GM18499 (cell line): ENCODE measurements at regions not wholly inside any gene's neighbourhood (a gene's known extent, or its start where the extent isn't known, plus 50 kb on each side); places are given as distances from the start of the nearest gene placed in this dataset.
"Not testable (repeated sequence)": the region's sequence is repeated elsewhere in the genome, so short reads cannot be mapped to it uniquely, and the experiment has no call there.

Experiments
- ATAC-seq: cut with Tn5 transposase; IDR thresholded peaks from one replicate; pipeline ENCODE4 v1.9.1; 2021; ENCODE audit warnings: moderate number of reproducible peaks; ENCODE audit not compliant: insufficient read depth, unreplicated experiment

DNA sequence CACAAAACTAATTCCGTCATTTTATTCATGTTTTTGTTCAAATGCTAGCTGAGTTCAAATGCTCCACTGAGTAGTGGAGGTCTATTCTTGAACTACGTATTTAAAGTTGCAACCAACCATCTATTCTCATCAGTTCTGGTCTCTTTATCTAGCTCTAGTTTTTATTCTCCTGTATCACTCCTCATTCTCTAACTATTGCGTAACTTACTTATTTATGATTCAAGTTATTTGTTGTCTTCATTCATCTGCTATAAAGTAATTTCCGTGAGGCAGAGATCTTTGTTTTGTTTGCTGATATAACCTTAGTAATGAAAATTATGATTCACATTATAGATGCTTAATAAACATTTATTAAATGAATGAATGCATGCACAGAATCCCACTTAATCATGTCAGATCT lies 221.6 kb upstream of the ASCC3 start:
- no peak for ATAC-seq

DNA sequence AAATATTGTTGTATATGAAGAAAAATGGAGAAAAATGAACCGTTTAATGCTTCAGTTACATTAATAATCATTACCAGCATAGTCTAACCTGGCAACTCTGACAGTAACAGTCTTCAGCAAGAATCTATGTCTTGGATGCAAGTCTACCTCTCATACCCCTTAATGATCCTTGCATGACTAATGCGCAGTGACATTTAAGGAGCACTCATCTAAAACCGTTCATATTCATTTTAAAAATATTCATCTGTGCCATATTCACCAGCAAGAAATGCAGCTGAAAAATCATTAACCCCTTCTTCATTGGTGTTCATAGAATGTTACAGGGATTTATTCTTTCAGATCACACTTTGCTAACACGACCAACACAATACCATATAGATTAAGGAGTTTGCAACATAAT lies 227.2 kb upstream of the ASCC3 start:
- ATAC-seq = no peak

- ATAC-seq = no peak
These were observed 229.7 kb upstream of the ASCC3 start for GRCh38 chr6:101110814-101111213.

- no peak for ATAC-seq
These were observed 232.5 kb upstream of the ASCC3 start for GRCh38 chr6:101113468-101114260.

DNA sequence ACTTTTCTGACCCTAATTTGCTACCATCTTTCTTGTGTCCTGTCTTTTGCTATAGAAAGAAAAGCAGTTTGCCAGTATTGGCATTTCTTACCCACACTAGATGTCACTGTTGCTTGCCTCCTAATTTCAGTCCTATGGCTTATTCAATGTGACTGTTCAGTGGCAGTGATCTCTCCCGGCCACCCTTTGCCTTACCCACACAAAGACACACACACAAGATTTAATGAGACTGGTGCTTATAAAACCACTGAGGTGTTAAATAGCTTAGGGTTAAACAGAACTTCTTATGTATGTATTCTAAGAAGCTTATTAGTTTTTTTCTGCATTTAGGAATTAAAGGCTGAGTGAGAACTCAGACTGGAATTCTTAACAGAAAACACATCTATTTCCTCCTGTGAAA lies 233.6 kb upstream of the ASCC3 start:
- no peak for ATAC-seq

DNA sequence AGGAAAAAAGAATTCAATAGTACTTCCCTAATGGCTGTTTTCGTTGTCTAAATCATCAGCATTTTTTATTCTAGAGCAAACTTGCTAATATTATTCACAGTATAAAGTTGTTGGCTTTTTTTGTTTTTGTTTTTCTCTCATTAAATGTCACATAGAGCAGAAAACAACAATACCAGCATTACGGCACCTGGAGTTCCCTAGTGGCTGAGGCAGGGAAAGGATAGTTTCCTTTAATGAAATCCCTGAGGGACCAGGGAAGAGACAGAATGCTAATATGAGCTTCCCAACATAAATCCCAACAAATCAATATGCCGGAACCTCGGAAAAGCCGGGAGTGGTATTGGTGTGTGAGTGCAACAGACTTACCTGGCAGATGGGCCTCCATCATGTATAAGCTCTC lies 235.2 kb upstream of the ASCC3 start:
- ATAC-seq = no peak

DNA sequence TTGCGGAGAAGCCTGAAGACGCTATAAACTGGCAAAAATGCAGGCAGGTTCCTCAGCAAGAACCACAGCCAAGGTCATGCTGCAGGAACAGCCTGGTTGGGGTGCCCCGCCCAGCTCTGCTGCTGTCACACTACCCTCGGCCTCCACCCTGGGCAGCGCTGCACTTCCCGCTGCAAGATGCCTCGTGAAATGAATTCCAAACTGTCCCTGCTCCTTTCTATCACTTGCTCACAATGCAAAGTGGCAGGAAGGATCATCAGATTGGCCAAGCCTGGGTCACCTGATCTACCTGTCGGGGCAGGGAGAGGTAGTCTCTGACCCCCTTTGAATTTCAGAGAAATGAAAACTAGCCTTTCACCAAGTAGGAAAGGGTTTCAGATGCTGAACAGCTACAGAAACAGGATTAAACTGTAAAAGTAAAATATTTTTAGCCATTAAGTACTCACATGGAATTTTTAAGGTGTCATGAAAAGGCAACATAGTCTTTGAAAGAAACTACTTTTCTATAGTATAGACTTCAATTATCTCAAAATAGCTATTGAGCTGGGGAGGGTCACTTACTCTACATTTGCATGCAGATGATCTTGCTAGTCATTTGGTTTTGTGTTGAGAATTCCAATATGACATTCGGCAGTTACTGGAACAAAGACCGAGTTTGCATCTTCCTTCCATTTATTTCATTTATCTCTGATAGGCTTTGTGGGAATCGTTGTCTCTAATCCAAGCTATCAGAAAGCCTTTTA lies 236.4 kb upstream of the ASCC3 start:
- no peak for ATAC-seq

- ATAC-seq = no peak
These were observed 236.9 kb upstream of the ASCC3 start for GRCh38 chr6:101118136-101118396.

- no peak for ATAC-seq
These were observed 239.6 kb upstream of the ASCC3 start for GRCh38 chr6:101120747-101121146.

- no peak for ATAC-seq
These were observed 244.3 kb upstream of the ASCC3 start for GRCh38 chr6:101125380-101125971.

DNA sequence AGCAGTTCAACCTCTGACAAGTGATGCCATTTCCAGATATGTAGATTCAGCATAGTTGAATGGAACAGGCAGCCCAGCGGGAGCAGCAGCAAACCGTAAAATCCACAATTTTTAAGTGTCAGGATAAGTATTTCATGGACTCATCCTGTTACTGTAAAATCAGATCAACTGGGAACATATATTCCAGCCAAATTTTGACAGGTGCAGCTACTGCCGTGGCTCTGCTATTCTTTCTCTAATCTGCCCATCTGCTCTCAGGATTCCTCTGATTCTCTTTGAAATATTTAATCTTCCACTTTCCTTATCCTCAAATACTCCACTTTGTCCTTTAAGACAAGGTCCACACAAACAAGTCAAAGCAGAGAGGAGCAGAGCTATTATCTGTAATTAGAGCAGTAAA lies 245.4 kb upstream of the ASCC3 start:
- ATAC-seq = no peak

GRCh38 chr6:101129851-101130250 lies 248.7 kb upstream of the ASCC3 start:
- no peak for ATAC-seq

DNA sequence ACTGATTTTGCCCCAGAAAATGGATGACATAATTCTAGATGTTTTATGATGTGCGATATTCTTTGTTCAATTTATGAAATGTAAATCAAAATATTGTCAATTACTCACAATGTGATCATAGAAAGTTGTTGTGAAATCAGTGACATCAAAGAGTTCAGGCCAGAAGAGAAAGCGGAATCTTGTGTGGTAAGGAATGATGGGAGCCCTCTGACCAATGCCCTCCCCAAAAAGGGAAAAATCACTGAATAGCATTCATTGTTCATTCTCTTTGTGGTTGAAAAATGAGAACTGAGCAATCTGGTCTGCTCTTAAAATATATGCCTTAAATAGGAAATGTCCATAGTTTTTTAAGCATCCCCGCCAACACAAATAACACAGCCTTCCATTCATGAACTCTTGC lies 247.1 kb upstream of the GRIK2 start:
- no peak for ATAC-seq

- no peak for ATAC-seq
These were observed 243.3 kb upstream of the GRIK2 start for GRCh38 chr6:101150226-101150625.

DNA sequence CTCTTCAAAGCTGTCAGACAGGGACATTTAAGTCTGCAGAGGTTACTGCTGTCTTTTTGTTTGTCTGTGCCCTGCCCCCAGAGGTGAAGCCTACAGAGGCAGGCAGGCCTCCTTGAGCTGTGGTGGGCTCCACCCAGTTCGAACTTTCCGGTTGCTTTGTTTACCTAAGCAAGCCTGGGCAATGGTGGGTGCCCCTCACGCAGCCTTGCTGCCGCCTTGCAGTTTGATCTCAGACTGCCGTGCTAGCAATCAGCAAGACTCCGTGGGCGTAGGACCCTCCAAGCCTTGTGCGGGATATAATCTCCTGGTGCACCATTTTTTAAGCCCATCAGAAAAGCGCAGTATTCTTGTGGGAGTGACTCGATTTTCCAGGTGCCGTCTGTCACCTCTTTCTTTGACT lies 235.9 kb upstream of the GRIK2 start:
- not testable (repeated sequence) for ATAC-seq

DNA sequence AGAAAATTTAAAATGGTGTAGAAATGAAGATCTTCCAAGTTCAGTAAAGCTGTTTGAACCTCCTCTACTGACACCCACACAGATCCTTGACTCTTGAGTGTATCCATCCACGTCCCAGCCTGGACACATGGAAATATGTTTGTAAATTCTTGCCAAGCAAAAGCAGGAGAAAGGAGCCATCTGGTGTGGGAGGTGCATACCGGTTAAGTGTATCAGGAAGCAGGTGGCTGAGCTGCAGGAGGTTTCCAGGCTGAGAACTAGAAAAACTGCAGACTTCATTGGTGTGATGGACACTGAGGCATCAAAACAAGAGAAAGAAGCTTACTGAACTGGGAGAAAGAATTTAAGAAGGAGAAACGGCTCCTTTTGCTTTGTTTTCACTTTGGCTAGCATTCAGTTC lies 229.9 kb upstream of the GRIK2 start:
- ATAC-seq = no peak

DNA sequence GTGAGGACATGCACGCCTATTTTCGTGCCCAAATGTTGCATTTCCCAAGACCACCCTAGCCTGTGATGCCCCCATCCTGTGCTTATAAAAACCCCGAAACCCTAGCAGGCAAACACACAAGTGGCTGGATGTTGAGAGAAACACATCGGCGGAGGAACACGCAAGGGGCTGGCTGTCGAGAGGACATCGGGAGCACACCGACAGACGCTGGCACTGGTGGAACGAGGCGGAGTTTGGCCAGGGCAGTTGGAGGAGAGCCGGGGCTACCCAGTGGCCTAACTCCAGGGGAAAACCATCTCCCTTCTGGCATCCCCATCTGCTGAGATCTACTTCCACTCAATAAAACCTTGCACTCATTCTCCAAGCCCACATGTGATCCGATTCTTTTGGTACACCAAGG lies 225.9 kb upstream of the GRIK2 start:
- ATAC-seq = no peak

DNA sequence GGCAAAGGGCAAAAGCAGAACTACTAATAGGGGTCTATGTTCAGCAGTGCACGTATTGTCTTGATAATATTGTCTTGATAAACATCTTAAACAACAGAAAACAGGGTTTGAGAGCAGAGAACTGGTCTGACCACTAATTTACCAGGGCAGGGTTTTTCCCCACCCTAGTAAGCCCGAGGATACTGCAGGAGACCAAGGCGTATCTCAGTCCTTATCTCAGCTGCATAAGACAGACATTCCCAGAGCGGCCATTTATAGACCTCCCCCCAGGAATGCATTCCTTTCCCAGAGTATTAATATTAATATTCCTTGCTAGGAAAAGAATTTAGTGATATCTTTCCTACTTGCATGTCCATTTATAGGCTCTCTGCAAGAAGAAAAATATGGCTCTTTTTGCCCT lies 222.5 kb upstream of the GRIK2 start:
- ATAC-seq = not testable (repeated sequence)

- ATAC-seq = no peak
These were observed 214.8 kb upstream of the GRIK2 start for GRCh38 chr6:101178748-101179147.

DNA sequence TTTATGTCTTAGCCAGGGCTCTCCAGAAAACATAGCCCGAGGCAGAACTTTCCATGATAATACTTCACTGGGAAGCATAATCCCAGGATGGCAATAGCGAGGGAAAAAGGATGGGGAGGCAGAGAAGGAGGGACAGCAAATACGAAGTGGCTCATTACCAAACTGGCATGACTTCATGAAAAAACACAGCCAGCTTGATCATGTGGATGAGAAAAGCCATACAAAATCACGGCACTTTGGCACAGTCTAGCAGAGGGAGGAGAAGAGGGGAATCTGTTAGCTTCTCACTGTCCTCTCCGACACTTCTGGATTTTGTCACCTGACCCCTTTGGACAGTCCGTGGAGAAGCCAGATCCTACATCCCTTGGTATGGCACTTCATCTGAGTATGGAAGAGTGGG lies 212.5 kb upstream of the GRIK2 start:
- no peak for ATAC-seq

DNA sequence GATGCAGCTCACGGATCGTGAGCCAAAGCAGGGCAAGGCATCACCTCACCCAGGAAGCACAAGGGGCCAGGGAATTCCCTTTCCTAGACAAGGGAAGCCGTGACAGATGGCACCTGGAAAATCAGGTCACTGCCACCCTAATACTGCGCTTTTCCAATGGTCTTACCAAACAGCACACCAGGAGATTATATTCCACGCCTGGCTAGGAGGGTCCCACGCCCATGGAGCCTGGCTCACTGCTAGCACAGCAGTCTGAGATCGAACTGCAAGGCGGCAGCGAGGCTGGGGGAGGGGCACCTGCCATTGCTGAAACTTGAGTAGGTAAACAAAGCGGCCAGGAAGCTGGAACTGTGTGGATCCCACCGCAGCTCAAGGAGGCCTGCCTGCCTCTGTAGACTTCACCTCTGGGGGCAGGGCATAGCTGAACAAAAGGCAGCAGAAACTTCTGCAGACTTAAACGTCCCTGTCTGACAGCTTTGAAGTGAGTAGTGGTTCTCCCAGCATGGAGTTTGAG lies 205.2 kb upstream of the GRIK2 start:
- not testable (repeated sequence) for ATAC-seq

DNA sequence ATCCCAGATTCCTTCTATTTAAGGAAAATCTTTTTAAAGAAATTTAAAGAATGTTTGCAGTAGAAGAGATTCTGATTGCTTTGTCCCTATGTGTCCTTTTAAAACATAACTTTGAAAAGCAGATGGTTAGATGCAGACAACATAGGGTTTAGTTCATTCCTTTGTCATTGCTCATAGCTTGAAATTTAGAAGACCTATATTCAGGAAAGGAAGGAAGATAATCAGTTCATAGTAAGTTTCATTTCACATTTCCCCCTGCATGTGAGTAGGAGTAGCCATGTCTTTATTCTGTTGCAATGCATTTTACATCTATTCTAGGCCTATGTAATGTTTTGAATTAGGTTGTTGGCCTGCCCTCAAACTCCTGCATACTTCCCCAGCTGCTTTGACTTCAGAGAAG lies 197.9 kb upstream of the GRIK2 start:
- no peak for ATAC-seq
